Activated CD4-positive, alpha-beta T cell treated with anti-CD3 and anti-CD28 coated beads, Interleukin-2, amount 50 U/mL, for 16 hours (primary cell): ENCODE measurements at regions not wholly inside any gene's neighbourhood (a gene's known extent, or its start where the extent isn't known, plus 50 kb on each side); places are given as distances from the start of the nearest gene placed in this dataset.

Experiments
- DNase-seq: peaks from one replicate; pipeline ENCODE4 v3.0.0-alpha.2; 2020

DNA sequence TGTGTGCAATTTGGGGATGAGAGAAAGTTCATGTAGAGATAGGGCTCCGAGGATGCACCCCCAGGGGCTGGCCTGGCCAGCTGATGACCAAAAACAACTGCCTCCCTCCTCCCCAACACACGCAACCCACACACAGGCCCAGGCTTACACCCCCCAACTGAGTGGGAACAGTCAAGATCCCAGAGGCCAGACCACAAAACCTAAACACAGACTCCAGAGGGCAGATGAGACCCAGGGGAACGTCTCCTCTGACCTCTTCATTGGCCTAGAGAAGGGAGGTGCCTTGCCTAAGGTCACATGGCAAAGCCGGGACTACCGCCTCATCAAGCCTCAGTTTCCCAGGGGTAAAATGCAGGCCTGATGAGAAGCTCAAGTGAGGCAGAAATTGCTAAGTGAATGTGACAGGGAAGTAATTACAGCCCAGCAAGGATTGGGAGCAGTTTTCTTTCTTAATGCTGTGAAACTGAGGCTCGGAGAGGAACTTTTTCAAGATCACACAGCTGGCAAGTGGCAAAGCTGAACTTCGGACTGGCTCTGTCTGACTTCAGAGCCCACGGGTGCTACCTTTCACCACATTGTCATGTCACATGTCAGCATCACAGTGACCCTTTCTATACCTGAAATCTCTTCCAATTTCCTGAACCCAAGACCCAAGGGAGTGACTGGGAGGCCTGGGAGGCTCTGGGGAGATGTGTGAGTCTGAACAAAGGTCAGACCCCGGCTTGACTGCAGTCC, 69.9 kb upstream of the WNT11 start:
- no peak for DNase-seq

- DNase-seq, result no peak
Measured at GRCh38 chr11:76275446-76275845, 69.1 kb upstream of the WNT11 start.

GRCh38 chr11:76271068-76271467, 64.8 kb upstream of the WNT11 start:
- DNase-seq, result no peak

GRCh38 chr11:76270389-76270788, 64.1 kb upstream of the WNT11 start:
- DNase-seq, result no peak

GRCh38 chr11:76269661-76270261, 63.5 kb upstream of the WNT11 start:
- DNase-seq, result no peak

DNA sequence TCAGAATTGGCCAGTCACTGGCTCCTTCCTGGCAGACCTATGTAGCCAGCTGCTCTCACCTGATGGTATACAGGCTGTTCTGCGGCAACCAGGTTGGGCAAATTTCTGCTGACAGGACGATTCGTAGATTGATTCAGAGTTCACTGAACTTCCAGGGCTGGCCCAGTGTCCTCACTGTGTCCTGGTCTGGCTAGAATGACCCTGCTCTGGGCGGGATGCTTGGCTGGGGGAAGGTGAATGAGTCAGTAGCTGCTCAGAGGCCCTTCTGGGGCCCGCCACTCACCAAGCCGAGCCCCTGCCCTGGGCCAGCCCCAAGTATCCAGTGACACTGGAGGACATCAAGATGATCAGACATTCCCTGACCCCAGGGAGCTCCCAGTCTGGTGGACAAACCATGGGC, 62.9 kb upstream of the WNT11 start:
- DNase-seq, result no peak

GRCh38 chr11:76268498-76268897, 62.2 kb upstream of the WNT11 start:
- DNase-seq, result no peak

DNA sequence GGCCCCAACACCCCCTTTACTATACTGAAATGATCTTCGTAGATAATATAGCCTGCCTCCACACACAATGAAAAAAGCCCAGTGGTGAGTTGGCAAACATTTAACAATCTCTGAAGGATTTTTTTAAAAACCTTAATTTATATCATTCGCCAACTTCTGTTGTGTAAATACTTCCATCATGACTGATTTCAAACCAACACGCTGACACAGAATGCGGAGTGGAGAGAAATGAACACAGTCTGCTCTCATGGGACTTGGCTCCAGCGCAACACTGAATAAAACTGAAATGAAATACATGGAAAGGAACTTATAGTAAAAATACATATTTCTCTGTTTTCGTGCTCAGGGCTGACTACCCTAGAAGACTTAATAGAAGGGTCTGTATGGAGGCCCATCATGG, 61.3 kb upstream of the WNT11 start:
- no peak for DNase-seq

DNA sequence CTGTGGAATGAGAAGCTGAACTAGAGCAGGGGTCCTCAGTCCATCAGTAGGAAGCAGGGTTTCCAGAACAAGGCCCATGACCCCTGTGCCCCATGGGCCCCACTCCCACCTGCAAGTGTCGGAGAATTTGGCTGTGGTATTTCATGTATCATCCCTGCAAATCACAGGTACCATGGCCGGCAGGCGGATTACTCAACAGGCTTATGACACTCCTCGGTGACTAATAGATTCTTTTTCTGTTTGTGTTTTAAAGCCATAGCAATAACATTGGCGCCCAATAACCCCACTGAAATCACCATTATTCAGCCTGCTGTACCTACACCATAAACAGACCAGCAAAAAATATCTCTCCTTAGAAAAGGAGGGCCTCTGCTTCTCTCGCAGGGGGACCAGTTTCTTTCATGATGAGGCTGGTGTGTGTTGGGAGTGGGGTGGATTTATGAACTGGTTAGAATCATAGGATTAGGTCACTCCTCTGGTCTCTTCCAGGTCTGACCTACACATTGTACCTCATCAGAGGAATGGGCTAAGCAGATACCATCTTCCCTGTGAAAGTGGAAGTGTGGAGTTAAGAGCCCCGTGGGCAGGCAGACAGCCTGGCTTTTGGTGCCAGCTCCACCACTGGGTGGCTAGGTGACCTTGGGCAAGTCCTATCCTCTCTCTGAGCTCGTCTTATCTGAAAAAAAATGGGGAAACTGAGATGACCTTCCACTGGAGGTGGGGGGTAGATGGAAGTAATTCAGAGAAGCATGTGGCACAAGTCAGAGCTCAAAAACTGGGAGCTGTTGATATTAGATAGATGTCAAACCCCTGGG, 60.2 kb upstream of the WNT11 start:
- DNase-seq, result no peak

DNA sequence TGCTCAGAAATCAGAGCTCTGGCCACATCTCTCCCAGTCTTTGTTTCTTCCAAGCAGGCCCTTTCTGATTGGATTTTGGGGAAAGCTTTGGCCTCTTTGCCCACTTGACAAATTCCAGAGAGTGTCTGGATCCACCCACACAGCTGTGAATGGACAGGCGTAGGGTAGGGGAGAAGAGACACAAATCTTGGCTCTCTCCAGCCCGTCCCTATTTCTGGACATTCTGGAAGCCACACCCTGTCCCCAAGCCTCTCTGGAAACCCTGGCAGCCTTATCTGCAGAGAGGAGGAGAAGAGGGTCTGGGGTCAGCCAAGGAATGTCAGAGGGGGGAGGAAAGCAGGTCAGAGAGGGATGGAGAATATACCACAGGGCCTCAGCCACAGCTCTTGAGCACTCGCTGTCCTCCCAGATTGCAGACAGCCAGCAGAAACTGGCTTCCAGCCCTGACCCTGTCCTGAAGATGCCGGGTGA, 59.5 kb upstream of the WNT11 start:
- DNase-seq, result no peak

- DNase-seq, result no peak
Measured at GRCh38 chr11:76263657-76264056, 57.4 kb upstream of the WNT11 start.

- DNase-seq, result no peak
Measured at GRCh38 chr11:76263166-76263565, 56.9 kb upstream of the WNT11 start.

DNA sequence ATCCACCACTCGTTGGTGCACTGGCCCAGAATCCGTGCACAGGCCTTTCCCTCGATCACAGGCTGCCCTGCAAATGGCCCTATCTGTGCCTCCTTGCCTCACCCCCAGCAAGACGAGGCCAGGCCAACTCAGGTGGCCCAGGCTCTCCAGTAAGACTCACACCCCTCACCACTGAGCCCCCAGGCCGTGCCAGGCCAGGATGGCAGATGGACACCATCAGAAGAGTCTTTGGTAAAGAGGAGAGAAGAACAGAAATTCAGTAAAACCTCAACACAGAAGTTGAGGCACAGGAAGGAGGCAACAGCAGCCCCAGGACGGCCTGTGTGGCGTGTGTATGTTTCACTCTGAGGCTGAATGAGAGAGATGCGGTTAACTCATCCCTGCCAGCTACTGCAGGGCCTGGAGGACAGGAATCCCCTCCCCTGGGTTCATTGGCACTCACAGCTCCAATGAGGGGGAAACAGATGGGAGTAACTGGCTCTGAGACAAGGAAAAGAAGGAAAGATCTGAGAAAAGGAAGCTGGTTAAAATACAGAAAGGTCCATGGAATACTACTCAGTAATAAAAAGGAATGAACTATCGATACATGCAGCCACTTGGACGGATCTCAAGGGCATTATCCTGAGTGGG, 54.1 kb upstream of the WNT11 start:
- DNase-seq, result no peak

- DNase-seq, result no peak
Measured at GRCh38 chr11:76259299-76259908, 53.1 kb upstream of the WNT11 start.

DNA sequence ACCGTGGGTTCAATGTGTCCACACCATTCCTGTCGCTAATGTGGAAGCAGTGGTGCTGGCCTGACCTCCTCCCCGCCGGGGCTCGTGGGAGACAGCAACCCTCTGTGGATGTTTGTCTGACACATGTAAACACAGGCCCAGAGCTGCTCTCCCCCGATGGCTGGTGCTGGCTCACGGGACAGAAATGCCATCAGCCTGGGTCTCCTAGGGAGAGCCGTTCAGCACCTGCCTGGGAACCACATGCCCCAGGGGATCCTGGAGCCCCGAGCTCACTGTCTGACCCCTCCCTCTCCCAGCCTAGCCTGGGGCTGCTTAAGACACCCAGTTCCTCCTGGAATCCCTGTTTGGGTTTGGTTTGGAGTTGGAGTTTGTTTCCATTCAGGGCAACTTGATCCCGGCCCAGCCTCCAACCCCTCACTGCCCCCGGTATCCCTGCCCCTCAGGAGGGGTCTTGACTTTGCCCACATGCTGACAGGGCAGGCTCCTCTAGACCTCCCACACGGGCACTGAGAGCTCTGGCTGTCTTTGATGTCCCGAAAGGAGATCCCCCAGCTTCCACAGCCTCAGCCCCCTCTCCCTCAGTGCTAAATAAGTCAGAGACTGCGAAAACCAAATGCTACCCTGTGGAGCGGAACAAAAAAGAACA, 50.9 kb upstream of the WNT11 start:
- DNase-seq, result no peak

DNA sequence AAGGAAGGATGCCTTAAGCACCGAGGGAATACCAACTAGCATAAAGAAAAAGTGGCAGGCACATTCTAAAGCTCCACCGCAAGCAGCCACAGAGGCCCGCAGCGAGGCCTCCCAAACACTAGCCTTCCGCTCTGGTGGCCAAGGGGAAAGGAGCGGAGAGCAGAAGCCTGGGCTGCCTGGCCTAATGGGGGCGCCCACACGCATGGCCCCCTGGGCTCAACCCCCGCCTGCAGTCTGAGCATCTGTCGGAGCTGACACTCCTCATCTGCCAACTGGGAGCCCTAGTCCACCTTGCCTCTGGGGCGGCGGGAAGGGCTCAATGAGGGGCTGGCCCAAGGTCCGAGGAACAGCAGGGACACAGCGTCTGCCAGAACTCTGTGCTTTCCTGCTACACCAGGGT, 50.1 kb upstream of the WNT11 start:
- no peak for DNase-seq
